ENCODE measurements at regions not wholly inside any gene's neighbourhood (a gene's known extent, or its start where the extent isn't known, plus 50 kb on each side); places are given as distances from the start of the nearest gene placed in this dataset.

- DNase-seq, result no peak
Observed at GRCh38 chr6:99073223-99073622, 125.5 kb upstream of the FBXL4 start.

GRCh38 chr6:99066044-99066443 is 118.3 kb upstream of the FBXL4 start:
- DNase-seq, result no peak

GRCh38 chr6:99064834-99065233 is 117.1 kb upstream of the FBXL4 start:
- no peak for DNase-seq

- DNase-seq, result no peak
Observed at GRCh38 chr6:99036672-99037071, 88.9 kb upstream of the FBXL4 start.

- no peak for DNase-seq
Observed at GRCh38 chr6:99032396-99032795, 84.7 kb upstream of the FBXL4 start.

- DNase-seq, result no peak
Observed at GRCh38 chr6:99031957-99032356, 84.2 kb upstream of the FBXL4 start.

GRCh38 chr6:99030915-99031314 is 83.2 kb upstream of the FBXL4 start:
- no peak for DNase-seq

GRCh38 chr6:99026135-99026534 is 78.4 kb upstream of the FBXL4 start:
- no peak for DNase-seq

GRCh38 chr6:99024089-99024488 is 76.3 kb upstream of the FBXL4 start:
- DNase-seq, result no peak

GRCh38 chr6:99022039-99022609 is 74.4 kb upstream of the FBXL4 start:
- no peak for DNase-seq

- peak in 1 of 51 donors; percentile 23 for DNase-seq
Observed at GRCh38 chr6:99019381-99019780, 71.6 kb upstream of the FBXL4 start.

- DNase-seq, result no peak
Observed at GRCh38 chr6:99017150-99017549, 69.4 kb upstream of the FBXL4 start.

GRCh38 chr6:99016355-99016754 is 68.6 kb upstream of the FBXL4 start:
- DNase-seq, result no peak

- no peak for DNase-seq
Observed at GRCh38 chr6:99014061-99014460, 66.3 kb upstream of the FBXL4 start.

- DNase-seq, result no peak
Observed at GRCh38 chr6:99013661-99014060, 65.9 kb upstream of the FBXL4 start.

- DNase-seq, result no peak
Observed at GRCh38 chr6:99013145-99013544, 65.4 kb upstream of the FBXL4 start.

GRCh38 chr6:99011151-99011550 is 63.4 kb upstream of the FBXL4 start:
- no peak for DNase-seq

- no peak for DNase-seq
Observed at GRCh38 chr6:99002831-99003230, 55.1 kb upstream of the FBXL4 start.

GRCh38 chr6:98998103-98998502 is 50.4 kb upstream of the FBXL4 start:
- no peak for DNase-seq

All from hypothalamus (tissue), 51 donors.